AG09319 (cell line): ENCODE measurements at regions not wholly inside any gene's neighbourhood (a gene's known extent, or its start where the extent isn't known, plus 50 kb on each side); places are given as distances from the start of the nearest gene placed in this dataset.
A peak's percentile ranks its signal among the peaks of the same experiment; 100 is the strongest.
"Not testable (repeated sequence)": the region's sequence is repeated elsewhere in the genome, so short reads cannot be mapped to it uniquely, and the experiment has no call there.

ENCODE experiments used
- DNase-seq: peaks from one replicate; pipeline ENCODE4 v3.0.0-alpha.2; 2010; ENCODE audit warnings: low read depth; ENCODE audit errors: extremely low read depth
- CTCF ChIP-seq: IDR thresholded peaks from 2 replicates; pipeline ENCODE4 v1.5.1; 2011; ENCODE audit warnings: low read depth, mild to moderate bottlenecking, inconsistent platforms, low read length, moderate library complexity

- no peak for DNase-seq
- no peak for TF ChIP-seq CTCF
Measured at GRCh38 chr12:24679126-24679525, 269.8 kb downstream of the BCAT1 start.

- no peak for DNase-seq
- no peak for TF ChIP-seq CTCF
Measured at GRCh38 chr12:24678436-24678835, 270.5 kb downstream of the BCAT1 start.

GRCh38 chr12:24668563-24668962, 280.3 kb downstream of the BCAT1 start:
- TF ChIP-seq CTCF = no peak
- no peak for DNase-seq

GRCh38 chr12:24664161-24664880, 284.6 kb downstream of the BCAT1 start:
- DNase-seq = no peak
- no peak for TF ChIP-seq CTCF

GRCh38 chr12:24661657-24662096, 287.2 kb downstream of the BCAT1 start:
- DNase-seq = peak; percentile 20
- no peak for TF ChIP-seq CTCF

GRCh38 chr12:24659016-24659415, 289.9 kb downstream of the BCAT1 start:
- DNase-seq = no peak
- no peak for TF ChIP-seq CTCF

- not testable (repeated sequence) for DNase-seq
Measured at GRCh38 chr12:24654344-24654743, 294.6 kb downstream of the BCAT1 start.

- no peak for TF ChIP-seq CTCF
- DNase-seq = no peak
Measured at GRCh38 chr12:24649634-24650033, 299.3 kb downstream of the BCAT1 start.
